GM19351 (cell line): ENCODE measurements at regions not wholly inside any gene's neighbourhood (a gene's known extent, or its start where the extent isn't known, plus 50 kb on each side); places are given as distances from the start of the nearest gene placed in this dataset.

Experiments
- ATAC-seq: cut with Tn5 transposase; IDR thresholded peaks from one replicate; pipeline ENCODE4 v1.9.1; 2021; ENCODE audit warnings: mild to moderate bottlenecking, moderate library complexity; ENCODE audit not compliant: unreplicated experiment

- ATAC-seq, result no peak
Measured at GRCh38 chr4:13316354-13316753, 167.8 kb downstream of the RAB28 start.

GRCh38 chr4:13313856-13314255 is 170.3 kb downstream of the RAB28 start:
- no peak for ATAC-seq

DNA sequence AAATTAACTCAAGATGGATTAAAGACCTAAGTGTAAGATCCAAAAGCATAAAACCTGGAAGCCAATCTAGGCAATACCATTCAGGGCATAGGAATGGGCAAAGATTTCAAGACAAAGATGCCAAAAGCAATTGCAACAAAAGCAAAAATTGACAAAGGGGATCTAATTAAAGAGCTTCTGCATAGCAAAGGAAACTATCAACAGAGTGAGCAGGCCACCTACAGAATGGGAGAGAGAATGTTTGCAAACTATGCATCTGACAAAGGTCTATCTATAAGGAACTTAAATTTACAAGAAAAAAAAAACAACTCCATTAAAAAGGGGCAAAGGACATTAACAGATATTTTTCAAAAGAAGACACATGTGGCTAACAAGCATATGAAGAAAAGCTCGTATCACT is 171.9 kb downstream of the RAB28 start:
- no peak for ATAC-seq

- no peak for ATAC-seq
Measured at GRCh38 chr4:13309751-13310150, 174.4 kb downstream of the RAB28 start.

DNA sequence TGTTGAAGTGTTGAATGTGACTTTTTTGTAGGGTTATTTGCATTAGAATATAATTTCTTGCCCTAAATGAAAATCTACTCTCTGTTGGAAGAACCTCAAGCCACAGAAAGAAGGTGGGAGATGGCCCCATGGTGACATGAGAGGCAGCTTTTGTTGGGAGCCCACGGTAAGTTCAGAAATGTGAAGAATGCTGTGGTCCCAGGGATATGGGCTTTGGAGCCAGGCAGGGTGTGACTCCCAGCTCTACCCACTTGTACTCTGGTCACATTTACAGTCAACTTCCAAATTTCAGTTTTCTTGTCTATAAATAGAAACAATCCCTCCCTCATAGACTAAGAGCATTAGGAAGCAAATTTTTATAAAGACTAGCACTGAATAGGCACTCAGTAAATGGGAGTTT is 177.8 kb downstream of the RAB28 start:
- ATAC-seq, result no peak

- no peak for ATAC-seq
Measured at GRCh38 chr4:13302876-13303275, 181.3 kb downstream of the RAB28 start.

DNA sequence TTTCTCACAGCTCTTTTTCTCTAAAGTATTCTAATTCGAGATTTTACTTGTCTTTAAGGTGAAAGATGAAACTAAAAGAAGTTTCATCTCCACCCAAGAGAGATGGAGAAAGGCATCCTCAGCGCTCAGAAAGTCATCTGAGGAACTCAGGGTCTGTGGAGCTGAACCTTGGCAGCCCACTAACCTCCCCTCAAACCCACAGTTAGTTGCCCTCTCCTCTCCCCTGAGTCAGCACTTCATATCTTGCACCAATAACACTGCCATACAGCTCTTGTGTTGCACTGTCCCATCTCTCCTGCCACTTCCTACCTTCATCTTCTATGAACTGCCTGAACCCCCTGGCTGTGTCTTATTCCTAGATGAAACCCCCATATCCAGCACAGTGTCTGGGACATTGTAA is 184.8 kb downstream of the RAB28 start:
- ATAC-seq, result no peak

- no peak for ATAC-seq
Measured at GRCh38 chr4:13298655-13299054, 185.5 kb downstream of the RAB28 start.

DNA sequence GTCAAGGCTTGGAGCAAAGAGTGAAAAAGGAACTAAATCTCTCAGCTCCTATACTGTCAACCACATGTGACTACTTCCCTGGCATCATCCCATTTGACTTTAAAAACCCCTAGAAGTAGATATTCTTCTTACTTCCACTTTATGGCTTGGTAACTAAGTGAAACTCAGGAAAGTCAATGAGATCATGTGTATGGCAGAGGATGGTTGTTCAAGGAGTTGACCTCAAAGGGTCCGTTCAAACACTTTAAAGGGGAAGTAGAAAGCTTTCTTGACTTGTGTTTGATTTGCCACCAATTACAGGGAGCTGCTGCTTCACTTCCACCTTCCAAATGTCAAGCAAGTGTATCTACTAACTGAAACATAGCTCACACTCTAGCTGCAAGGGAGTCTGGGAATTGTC is 187.2 kb downstream of the RAB28 start:
- ATAC-seq, result no peak

- no peak for ATAC-seq
Measured at GRCh38 chr4:13294961-13295605, 189.1 kb downstream of the RAB28 start.

DNA sequence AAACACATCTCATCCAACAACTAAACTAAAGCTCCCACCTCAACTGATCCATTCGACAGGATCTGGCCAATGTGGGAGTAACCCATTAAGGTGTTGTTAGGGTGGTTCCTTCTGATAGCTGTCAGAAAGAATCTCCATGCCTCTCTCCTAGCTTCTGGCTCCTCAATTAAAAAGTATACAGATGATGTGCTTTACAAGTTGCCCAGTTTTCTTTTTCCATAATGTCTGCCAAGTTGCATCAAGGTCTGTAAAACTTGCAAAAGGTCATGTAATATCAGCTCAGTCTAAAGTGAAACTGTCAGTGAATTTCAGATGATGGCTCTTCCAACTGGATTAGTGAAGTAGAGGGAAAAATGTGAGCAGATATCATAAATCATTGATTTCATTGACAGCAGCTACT is 191.8 kb downstream of the RAB28 start:
- no peak for ATAC-seq

DNA sequence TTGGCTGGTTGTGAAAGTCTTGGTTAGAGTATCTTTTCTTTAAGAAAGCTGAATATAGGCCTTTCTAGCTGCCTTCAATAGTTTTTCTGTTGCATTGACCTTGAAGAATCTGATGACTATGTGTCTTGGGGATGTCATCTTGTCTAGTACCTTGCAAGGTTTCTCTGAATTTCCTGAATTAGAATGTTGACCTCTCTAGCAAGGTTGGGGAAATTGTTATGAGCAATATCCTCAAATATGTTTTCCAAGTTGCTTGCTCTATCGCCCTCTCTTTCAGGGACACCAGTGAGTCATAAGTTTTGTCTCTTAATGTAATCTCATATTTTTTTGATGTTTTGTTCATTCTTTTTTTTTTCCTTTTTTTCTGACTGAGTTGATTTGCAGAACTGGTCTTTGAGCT is 194.7 kb downstream of the RAB28 start:
- no peak for ATAC-seq

GRCh38 chr4:13285336-13285735 is 198.8 kb downstream of the RAB28 start:
- no peak for ATAC-seq

DNA sequence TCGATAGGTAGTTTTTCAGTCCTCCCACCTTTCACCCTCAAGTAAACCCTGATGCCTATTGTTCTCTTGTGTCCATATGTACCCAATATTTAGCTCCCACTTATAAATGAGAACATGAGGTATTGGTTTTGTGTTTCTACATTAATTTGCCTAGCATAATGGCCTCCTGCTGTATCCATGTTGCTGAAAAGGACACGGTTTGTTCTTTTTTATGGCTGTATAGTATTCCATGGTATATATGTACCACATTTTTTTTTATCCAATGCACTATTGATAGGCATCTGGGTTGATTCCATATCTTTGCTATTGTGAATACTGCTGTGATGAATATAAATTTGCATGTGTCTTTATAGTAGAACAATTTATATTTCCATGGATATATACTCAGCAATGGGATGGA is 199.2 kb downstream of the RAB28 start:
- no peak for ATAC-seq

DNA sequence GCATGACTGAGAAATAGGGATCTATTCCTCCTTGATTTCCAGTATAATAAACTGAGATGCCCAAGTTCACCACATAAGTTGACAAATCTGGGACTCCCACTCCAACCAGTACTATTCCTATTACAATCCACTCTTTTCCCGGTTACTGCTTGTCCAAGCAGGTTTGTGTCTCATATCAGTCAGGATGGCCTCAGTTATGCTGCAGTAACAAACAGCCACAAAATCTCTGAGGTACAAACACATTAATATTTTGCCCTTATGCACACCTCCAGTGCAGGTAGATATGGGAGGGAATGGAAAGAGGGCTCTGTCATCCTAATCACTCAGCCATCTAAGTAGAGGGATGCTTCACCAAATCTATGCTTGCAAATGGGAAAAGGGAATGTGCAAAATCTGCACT is 207.8 kb downstream of the RAB28 start:
- no peak for ATAC-seq

- no peak for ATAC-seq
Measured at GRCh38 chr4:13268703-13269102, 215.4 kb downstream of the RAB28 start.

GRCh38 chr4:13268165-13268564 is 216.0 kb downstream of the RAB28 start:
- no peak for ATAC-seq

DNA sequence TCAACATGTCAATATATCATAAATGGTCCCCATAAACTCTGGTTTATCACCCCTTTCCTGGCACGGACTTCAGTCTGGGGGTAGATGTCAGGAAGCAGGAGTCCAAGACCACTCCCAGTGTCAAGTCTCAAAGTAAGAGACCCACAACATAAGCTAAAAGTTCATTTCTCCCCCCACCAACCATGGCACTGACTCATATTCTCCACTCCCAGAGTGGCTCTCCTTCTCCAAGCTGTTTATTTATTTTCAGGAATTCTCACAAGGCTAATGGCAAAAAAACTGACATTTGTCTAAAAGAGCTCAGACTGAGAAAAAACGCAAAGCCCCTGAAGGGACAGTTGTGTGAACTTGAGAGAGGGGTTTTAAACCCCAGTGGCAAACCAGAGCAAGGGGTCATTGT is 217.0 kb downstream of the RAB28 start:
- ATAC-seq, result no peak

- no peak for ATAC-seq
Measured at GRCh38 chr4:13266687-13267086, 217.5 kb downstream of the RAB28 start.

DNA sequence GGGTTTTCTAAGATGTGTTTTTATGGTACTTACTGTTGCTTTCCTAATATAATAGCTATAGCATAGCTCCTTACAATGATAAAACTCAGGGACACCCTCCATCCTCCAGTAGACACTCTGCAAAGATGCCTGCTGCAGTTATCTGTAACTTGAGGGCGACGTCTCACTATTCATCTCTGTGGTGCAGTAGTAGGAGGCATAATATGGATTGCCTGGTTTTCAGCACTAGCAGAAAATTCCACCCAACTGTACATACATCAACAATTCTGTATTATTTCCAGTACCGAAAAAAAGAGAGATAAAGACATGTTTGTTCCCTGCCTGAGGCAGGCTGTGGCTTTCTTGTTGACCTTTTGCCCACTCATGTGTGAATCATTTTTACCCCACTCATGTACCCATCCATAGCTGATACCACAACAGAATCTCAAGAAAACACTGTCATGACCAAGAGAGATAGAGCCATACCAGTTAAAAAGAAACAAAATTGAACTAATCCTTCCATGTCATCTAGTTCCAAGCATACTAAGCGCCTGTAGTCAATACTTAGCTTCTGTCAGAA is 220.1 kb downstream of the RAB28 start:
- no peak for ATAC-seq

DNA sequence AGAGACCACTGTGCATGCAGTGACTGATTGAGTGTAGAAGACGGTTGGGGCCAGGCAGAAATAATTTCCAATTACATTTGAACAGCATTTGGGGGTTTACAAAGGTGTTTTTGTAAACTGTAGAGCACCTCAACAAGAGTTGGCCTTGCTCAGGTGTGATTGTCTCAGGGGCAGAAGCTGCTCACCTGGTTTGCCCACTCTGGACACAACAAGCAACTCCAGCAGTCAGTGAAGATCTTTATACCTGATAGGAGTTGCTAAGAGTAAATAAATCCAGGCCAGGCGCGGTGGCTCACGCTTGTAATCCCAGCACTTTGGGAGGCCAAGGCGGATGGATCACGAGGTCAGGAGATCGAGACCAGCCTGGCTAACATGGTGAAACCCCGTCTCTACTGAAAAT is 221.3 kb downstream of the RAB28 start:
- ATAC-seq, result no peak

DNA sequence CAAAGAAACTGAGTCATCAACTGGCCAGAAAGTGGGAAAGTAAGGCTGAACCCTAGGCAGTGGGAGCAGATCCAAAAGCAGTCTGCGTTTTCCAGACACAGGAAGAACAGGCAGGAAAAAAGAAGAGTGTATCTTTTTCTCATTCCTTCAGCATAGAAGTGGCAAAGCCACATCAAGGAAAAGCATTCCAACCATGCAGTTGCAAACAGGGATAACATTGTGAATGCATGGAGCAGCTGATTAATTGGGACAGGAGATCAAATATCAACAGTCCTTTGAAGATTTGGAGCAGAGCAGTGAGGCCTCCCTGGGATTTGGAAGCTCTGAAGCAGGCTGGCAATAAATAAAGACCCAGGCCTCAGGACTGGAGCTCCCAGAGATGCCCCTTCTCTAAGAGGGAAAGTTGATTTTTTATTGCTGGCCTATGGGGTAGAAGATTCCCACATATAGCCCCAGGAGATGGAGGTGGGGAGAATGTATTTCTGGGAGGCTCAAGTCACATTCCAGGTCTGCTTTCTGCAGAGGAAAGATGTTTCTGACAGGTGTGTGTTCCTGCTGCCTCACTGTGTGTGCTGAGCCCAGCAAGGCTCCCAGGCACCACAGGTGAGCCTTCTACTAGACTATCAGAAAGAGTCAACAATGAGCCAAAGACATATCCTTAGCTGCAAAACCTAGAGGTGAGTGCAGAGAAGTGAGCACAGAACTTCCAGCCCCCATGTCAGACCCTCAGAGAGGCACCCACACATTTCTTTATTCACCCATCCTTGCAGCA is 222.5 kb downstream of the RAB28 start:
- no peak for ATAC-seq
